ENCODE measurements at regions not wholly inside any gene's neighbourhood (a gene's known extent, or its start where the extent isn't known, plus 50 kb on each side); places are given as distances from the start of the nearest gene placed in this dataset.

- TF ChIP-seq CTCF (IDR thresholded peaks at IDR 0.05; ENCODE audit: control extremely low read depth, extremely low read depth, low read depth, missing control alignments): no peak
These were observed 53.9 kb upstream of the ESRRG start for GRCh38 chr1:216777148-216777547.

More at GRCh38 chr1:216777148-216777547, 53.9 kb upstream of the ESRRG start:
- ChIA-PET POLR2A (no interaction called here), CTCF (interaction anchor here (1.3 kb wide), 1 partner anchor 50 kb away, joined by 3 read pairs; no protein-coding TSS in a partner anchor)
- no peak for DNase-seq (ENCODE audit: extremely low spot score)

All from GM10248 (cell line).